NOMO-1 (cell line): ENCODE measurements at regions not wholly inside any gene's neighbourhood (a gene's known extent, or its start where the extent isn't known, plus 50 kb on each side); places are given as distances from the start of the nearest gene placed in this dataset.

ENCODE experiments used
- DNase-seq, 2 experiments: peaks; one replicate each; lab custom pipeline; 2025; ENCODE audit not compliant: unreplicated experiment in 2 of 2; lab: John Stamatoyannopoulos, UW

DNA sequence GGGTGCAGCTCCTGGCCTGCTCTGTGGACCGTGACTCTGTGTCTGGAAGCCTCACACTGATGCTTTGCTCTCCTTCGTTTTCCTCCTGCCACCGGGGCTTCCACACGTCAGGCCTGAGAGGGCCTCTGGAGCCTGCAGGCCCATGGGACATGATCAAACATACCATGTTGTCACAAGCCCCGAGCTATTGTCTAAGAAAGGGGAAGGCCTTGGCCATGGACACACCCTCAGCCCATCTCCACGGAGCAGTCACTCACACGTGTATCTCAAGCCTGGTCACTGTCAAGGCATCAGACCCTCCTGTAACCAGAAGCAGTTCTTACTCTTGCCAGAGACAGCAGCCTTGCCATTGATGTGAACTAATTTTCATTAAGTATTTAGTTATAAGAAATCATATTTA, 814.1 kb upstream of the SALL3 start:
- no peak for DNase-seq

DNA sequence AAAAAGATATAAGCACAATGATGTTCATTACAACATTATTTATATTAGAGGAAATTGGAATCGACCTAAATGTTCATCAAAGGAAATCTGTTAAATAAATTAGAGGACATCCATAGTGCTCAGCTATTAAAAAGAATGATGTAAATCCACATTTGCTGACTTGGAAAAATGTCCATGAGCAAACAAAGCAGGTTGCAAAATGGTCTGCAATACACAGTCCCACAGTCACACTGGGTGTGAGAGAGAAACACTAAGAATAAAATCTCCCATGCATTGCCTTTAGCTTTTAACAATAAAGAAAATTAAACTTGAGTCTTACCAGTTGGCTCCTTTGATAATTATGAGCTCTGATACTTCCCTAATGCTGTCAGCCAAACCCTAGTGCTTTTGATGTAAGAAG, 811.1 kb upstream of the SALL3 start:
- no peak for DNase-seq

DNA sequence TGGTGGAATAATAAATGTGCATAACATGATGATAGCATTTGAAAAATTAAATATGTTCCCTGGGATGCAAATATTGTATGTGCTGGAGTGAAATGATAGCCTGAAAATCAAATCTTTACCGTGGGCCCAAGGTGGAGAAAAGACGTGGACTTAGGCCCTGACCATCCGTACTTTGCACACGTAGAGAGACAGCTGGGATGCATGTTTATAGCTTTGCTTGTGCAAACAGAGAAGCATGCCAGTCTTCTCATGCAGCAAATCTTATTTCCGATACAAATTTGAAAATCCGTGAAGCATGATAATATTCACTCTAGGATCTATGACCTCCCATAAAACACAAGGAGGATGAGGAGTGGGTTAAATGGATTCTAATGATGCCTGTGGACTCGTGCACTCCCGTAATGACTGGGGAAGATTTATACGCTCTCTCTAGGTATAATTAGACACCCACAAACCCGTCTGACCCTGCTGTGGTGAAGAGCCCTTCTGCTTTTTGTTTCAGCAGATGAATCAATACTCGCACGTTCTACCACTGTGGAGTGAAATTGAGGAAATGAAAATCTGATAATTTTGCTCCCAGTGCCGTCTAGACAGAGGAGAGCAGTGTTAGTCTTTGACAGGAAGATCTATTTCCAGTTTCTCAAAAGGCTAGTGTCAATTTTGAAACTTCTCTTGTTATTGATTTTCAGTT, 810.3 kb upstream of the SALL3 start:
- DNase-seq, result peak; percentile 88 to 97

DNA sequence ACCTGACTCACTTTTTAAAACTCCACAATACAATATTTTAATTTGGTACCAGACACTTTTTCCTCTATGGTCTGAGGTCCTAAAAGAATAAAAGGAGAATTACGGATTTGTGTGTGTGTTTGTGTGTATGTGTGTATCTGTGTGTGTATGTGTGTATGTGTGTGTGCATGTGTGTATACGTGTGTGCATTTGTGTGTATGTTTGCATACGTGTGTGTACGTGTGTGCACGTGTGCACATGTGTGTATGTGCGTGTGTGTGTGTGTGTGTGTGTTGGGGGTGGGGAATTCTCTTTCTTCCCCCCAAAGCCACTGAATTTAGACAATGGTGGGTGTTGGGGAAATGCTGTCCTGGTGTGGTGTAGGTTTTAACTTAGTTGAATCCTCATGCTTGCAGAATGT, 807.7 kb upstream of the SALL3 start:
- DNase-seq, result no peak

DNA sequence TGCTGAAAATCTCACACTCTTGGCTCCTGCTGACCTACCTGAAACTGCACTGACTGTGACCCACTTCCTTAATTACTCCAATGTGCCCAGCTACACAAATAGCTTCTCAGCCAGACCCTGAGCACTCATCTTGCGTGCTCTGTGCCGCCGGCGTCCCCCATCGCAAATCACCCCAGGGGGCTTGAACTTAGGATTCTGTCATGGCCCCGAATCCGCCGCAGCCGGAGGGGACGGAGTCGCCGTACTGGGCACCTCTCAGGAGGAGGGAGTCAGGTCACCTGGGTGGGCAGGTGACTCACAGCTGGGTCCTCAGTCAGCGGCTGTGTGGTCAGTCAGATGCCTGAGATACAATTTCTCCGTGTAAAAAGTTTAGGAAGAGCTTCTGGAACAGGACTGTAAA, 804.9 kb upstream of the SALL3 start:
- no peak for DNase-seq

DNA sequence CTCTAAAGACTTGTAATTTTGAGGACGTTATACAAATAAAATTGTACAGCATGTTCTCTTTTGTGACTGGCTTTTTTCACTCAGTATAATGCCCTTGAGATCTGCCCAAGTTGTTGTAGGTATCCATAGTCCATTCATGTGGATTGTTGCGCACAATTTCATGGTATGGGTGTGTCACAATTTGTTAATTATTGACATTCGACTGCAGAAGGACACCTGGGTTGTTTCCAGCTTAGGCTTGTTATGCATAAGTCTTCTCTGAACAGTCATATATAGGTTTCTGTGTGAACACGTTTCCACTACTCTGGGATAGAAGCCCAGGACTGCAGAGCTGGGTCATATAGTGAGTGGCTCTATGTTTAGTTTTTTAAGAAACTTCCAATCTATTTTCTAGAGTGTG, 800.8 kb upstream of the SALL3 start:
- DNase-seq, result no peak

DNA sequence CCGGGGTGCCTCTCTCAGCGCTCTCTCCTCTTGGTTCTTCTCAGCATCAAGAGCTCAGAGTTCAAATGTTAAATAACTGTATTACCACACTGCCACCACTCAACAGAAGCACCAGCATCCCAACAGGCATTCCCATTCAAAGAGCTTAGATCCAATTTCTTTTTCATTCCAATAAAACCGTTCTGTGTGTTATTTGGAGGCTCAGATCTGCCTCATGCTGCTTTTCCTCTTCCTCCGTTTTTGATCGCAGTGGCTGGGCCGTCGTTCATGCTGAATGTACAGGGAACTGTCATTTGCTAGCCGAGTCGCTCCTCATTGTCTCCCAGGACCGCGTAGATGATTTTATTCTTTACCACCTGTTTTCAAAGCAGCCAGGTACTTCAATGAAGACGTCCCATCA, 798.9 kb upstream of the SALL3 start:
- DNase-seq, result no peak

DNA sequence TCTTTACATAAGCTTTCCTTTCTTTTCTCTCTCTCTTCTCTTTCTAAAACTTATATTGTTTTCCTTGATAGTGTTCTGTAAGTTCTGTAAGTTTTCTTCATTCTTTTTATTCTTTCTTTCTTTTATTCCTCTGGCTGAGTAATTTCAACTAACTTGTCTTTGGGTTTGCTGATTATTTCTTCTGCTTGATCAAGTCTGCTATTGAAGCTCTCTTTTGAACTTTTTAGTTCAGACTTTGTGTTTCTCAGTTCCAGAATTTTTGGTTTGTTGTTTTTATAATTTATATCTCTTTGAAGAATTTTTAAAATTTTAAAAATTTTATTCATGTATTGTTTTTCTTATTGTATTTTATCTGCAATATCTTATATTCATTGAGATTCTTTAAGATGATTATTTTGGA, 795.8 kb upstream of the SALL3 start:
- DNase-seq, result no peak

DNA sequence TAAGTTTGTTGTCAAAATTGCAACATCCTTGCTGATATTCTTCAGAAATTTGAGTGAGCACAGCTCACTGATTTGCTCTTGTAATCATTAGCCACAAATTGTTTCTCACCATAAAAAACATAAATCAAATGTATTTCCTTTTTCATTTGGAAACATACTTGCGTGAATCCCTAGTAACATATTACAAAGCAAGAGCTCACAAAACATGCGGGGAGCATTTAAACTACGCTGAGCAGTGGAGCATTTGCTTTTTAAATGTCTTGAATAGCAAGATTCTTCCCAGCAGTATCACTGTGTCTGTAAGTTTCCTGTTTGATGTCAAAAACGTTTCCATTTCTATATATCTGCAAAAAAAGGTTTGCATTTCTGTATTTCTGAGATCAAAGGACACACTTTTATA, 788.3 kb upstream of the SALL3 start:
- DNase-seq, result no peak

DNA sequence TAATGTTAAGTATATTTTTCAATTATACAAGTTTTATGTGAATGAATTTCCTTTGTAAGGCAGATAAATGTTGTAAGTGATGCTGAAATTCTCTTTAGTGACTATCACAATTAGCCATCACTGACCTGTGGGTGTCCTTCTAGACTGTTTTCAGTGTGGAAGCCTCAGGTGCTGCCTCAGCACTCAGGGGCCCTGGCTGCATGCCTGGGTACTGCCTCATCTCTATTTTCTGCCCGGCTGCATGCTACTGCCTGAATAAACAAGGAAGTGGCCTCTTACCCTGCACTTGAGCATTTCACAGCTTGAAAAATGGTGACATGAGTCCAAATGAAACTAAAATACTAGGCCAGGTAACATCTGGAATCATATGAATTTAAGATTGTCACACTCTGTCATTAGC, 787.6 kb upstream of the SALL3 start:
- DNase-seq, result no peak

DNA sequence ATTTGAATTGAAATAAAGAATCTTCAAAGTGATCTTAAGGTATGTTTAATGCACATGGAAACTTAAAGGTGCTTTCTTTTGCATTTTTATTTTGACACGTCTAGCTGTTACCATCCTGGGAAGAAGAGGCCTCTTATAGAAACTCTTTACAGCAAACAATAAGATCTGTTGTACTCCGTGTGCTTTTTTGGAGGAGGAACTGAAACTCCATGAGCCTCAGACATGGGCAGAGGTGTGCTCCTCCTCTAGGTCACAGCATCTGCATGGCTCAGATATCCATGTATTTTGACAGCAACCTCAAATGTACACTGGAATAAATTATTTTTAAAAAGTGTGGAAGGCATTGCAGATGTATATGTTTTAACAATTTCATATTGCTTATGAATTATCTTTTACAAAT, 783.3 kb upstream of the SALL3 start:
- DNase-seq, result no peak

DNA sequence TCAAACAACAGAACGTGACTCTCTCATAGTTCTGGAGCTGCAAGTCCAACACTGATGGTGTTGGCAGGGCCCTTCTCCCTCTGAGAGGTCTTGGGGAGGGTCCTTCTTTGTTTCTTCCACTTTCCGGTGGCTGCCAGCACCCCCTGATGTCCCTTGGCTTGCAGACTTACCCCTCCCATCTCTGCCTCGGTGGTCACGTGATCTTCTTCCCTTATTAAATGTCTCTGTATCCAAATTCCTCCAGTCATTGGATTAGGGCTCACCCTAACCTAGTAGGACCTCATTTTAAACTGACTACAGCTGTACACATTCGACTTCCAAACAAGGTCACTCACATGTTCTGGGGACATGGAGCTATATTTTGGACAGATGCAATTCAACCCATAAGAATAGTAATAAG, 780.6 kb upstream of the SALL3 start:
- no peak for DNase-seq

DNA sequence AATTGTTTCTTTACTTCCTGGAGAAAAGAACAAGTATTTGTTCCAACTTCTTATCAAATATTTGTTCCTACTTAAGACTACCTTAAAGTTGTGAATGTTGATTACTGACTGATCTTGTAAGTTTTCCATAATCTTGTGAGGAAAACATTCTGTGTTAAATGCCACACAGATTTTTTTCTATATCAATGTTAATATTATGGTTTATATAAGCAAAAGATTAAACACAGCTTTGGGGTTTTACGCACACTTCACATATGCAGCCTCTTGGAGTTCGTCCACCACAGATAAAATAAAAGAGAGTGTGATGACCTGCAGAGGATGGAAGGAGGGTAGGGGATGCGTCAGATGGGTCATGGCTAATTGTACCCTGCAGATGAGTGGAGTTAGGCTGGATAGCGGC, 780.0 kb upstream of the SALL3 start:
- no peak for DNase-seq

DNA sequence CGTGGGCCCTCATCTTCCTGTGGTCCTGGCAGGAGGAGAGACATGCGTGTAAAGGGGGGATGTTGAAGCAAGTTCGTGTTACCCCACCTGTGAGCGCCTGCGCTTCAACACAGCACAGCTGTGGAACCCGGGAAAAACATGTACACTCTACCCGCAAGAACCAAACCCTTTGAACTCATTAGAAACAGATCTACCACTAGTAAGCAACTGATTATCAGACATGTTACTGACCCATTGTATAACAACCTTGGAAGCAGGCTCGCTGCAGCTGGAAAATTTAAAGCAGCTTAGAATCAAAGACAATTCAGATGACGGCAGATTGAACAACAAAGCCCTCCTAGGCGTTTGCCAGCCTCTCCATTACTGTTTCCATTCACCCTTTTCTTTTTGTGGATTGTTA, 771.7 kb upstream of the SALL3 start:
- DNase-seq, result no peak

DNA sequence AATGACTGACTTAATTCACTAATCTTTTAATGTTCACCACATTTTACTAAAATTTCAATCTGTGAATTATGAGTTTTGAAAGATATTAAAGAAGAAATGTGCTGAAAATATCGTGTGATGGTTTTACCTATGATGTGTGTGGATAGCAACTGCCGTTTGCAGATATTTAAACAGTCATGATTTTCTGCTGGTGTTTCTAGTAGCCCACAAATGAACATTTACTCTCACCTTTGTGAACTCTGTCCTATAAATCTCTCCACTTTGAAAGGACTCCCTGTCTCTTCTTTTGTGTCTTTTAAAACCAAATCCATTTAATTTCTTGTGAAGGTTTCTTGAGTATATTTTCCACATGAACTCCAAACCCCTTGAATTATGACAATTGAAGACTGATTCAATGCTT, 771.2 kb upstream of the SALL3 start:
- no peak for DNase-seq

DNA sequence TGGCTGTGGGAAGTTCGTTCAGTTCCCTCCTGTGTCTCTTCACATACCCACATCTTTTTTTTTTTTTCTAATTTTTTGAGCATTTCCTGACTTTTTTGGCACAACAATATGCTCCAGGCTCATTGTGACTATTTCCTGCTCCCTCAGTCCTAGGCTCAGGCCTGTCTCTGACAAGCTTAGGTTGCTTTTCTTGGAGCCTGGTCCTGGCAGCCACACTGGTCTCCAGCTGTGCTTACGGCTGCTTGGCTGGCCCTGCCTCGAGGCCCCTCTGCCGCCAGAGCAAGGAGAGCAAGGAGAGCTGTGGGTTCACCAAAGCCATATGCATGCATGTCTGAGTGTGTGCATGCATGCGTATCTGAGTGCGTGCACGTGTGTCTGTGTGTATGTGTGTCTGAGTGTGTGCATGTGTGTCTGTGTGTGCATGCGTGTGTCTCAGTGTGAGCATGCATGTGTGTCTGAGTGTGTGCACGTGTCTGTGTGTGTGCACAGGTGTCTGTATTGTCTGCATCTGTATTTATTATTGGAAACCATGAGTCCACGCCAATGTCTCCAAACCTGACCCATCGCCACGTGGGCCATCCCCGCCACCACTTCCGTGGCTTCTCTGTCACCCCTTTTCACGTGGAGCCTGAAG, 766.1 kb upstream of the SALL3 start:
- no peak for DNase-seq

DNA sequence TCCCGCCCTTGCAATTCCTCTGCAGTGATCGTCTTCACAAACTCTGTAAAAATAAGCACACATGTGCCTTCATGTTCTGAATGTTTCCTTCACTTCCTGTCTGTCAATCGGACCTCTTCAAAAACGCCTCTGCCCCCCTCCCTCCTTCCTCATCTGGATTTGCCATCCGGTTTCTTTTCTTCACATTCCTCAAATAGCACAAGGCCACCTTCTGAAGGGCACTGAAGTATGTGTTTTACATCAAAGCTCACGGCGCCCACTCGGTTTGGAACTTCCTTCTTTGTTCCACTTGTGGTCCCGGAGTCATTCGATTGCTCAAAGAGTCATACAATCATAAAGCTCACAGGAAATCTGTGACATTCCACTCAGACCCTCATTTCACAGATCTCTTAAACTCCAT, 758.1 kb upstream of the SALL3 start:
- DNase-seq, result no peak

DNA sequence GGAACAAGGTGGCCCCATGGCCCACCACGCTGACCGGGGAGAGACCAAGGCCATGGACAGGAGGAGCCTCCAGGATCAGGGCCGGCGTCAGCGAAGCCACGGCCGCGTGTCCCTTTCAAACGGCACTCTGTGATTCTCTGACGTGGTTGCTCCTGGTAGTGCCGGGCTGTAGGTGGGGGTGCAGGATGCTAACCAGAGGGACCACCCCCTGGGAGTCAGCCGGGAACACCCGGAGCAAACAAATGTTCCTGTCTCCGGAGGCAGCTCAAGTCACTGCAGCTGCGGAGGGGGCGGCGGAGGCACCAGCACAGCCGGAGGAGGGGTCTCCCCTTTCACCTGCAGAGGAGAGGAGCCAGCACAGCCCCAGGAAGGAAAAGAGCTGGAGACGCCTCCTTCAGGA, 750.6 kb upstream of the SALL3 start:
- DNase-seq, result no peak

DNA sequence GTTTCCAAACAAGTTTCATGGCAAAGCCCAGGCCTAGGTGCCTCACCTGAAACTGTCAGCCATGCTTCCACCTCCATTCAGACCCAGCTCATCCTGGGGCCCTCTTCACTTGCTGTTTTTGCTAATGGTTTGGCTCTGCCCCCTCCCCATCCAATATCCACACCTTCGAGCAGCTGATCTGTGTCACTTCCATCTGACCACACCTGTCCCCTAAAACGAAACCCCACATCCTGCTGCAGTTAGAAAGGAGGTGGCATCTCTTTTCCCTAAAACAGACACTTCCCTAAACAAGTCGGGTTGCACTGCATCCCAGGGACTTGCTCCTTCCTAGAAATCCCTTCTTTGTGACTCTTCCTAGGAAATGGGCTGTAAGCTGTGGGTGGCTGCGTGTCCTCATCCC, 748.7 kb upstream of the SALL3 start:
- no peak for DNase-seq

DNA sequence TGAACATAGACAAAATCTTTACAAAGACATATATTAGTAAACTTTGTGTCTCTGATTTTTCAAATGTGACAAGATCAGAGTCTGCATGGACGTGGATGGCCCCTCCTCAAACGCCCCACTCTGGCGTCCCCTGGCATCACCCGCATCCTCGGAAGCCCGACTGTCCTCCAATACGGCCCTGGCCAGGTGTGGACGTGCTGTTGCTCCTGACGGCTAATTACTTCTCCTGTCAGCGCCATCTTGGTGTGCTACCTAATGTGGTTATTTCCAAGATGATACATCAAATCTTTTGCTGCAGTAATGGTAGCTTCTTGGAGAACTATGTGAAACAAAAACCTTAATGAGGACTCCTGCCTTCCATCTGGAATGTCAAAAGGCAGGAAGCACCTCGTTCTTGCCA, 747.4 kb upstream of the SALL3 start:
- DNase-seq, result no peak

DNA sequence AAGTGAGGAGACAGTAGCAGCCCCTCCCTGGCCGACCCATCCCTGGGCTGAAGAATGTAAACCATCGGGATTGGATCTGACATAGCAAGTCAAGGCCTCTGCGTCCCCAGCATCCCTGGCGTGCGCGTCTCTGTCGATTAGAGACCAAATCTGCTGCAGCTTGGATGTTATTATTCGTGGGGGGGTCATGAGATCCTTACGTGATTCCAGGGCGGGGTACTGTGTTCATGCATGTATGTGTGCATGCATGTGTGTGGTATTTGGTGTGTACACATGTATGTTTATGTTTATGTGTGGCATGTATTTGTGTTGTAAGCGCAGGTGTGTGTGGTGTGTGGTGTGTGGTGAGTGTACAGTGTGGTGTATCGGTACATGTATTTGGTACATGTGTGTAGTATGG, 741.8 kb upstream of the SALL3 start:
- DNase-seq, result no peak

DNA sequence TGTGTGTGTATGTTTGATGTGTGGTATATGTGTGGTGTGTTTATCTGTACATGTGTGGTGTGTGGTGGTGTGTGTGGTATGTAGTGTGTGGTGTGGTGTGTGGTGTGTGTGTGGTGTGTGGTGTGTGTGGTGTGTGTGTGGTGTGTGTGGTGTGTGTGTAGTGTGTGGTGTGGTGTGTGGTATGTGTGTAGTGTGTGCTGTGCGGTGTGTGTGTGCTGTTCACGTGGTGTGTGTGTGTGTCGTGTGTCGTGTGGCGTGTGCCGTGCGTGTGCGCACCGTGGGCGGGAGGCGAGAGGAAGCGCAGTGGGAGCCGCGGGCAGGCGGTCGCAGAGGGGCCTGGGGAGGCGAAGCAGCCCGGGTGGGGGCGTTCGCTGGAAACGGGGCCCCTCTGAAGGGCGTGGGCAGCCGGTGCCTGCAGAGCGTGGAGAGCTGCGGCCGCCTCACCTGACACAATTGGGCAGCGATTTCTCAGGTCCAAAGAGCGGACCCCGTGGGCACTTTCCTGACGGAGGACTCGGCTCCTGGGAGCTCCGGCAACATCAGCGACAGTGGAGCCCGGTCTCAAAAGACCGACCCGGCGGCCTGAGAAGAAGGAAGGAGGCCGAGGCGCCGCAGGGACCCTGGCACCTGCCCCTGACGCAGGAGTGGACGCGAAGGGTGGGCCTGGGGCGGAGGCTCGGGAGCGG, 741.1 kb upstream of the SALL3 start:
- no peak for DNase-seq
